ENCODE measurements at regions not wholly inside any gene's neighbourhood (a gene's known extent, or its start where the extent isn't known, plus 50 kb on each side); places are given as distances from the start of the nearest gene placed in this dataset.
"Not testable (repeated sequence)": the region's sequence is repeated elsewhere in the genome, so short reads cannot be mapped to it uniquely, and the experiment has no call there.

DNA sequence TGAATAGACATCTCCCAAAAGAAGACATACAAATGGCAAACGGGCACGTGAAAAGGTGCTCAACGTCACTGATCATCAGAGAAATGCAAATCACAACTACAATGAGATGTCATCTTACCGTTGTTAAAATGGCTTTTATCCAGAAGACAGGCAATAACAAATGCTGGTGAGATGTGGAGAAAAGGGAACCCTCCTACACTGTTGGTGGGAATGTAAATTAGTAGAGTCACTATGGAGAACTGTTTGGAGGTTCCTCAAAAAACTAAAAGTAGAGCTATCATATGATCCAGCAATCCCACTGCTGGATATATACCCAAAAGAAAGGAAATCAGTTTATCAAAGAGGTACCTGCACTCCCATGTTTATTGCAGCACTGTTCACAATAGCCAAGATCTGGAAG lies 193.1 kb upstream of the ARID1B start:
- TF ChIP-seq, protein P1, sequence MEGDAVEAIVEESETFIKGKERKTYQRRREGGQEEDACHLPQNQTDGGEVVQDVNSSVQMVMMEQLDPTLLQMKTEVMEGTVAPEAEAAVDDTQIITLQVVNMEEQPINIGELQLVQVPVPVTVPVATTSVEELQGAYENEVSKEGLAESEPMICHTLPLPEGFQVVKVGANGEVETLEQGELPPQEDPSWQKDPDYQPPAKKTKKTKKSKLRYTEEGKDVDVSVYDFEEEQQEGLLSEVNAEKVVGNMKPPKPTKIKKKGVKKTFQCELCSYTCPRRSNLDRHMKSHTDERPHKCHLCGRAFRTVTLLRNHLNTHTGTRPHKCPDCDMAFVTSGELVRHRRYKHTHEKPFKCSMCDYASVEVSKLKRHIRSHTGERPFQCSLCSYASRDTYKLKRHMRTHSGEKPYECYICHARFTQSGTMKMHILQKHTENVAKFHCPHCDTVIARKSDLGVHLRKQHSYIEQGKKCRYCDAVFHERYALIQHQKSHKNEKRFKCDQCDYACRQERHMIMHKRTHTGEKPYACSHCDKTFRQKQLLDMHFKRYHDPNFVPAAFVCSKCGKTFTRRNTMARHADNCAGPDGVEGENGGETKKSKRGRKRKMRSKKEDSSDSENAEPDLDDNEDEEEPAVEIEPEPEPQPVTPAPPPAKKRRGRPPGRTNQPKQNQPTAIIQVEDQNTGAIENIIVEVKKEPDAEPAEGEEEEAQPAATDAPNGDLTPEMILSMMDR (optimal IDR thresholded peaks at IDR 0.05 in 1 of 3, IDR thresholded peaks at IDR 0.05 in 1 of 3, conservative IDR thresholded peaks at IDR 0.05 in 1 of 3; ENCODE audit: extremely low read depth in 1 of 3, insufficient read depth in 2 of 3, low read length in 3 of 3): not testable (repeated sequence)
- not testable (repeated sequence) for TF ChIP-seq EZH2 (IDR thresholded peaks at IDR 0.05; ENCODE audit: low read length)

Measured in keratinocyte (primary cell).